GM21717 (cell line): ENCODE measurements at regions not wholly inside any gene's neighbourhood (a gene's known extent, or its start where the extent isn't known, plus 50 kb on each side); places are given as distances from the start of the nearest gene placed in this dataset.
"Not testable (repeated sequence)": the region's sequence is repeated elsewhere in the genome, so short reads cannot be mapped to it uniquely, and the experiment has no call there.

ENCODE experiments used
- ATAC-seq: cut with Tn5 transposase; IDR thresholded peaks from one replicate; pipeline ENCODE4 v1.9.1; 2021; ENCODE audit warnings: mild to moderate bottlenecking, moderate library complexity; ENCODE audit not compliant: unreplicated experiment

GRCh38 chr3:177687291-177687690, 490.0 kb upstream of the TBL1XR1 start:
- ATAC-seq: no peak

GRCh38 chr3:177688152-177688551, 490.9 kb upstream of the TBL1XR1 start:
- no peak for ATAC-seq

GRCh38 chr3:177689077-177689476, 491.8 kb upstream of the TBL1XR1 start:
- no peak for ATAC-seq

GRCh38 chr3:177689869-177690268, 492.6 kb upstream of the TBL1XR1 start:
- no peak for ATAC-seq

DNA sequence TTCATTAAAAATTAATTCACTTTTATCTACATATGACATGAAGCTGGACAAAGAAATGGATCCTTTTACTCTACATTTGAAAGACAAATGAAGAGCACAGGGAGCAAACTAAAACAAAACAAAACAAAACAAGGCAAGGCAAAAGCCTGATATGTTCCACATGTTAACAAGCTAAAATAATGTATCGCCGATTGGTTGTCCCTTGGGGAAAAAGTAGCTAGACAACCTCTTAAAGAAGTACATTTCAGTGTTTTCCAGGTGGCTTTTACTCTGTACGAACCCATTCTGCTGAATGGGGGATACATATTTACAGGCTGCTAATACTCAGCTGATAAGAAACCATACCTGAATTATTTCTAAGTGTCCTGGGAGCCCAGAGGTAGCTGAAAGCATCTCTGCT, 493.0 kb upstream of the TBL1XR1 start:
- no peak for ATAC-seq

- ATAC-seq: no peak
Observed at GRCh38 chr3:177692304-177692975, 495.2 kb upstream of the TBL1XR1 start.

DNA sequence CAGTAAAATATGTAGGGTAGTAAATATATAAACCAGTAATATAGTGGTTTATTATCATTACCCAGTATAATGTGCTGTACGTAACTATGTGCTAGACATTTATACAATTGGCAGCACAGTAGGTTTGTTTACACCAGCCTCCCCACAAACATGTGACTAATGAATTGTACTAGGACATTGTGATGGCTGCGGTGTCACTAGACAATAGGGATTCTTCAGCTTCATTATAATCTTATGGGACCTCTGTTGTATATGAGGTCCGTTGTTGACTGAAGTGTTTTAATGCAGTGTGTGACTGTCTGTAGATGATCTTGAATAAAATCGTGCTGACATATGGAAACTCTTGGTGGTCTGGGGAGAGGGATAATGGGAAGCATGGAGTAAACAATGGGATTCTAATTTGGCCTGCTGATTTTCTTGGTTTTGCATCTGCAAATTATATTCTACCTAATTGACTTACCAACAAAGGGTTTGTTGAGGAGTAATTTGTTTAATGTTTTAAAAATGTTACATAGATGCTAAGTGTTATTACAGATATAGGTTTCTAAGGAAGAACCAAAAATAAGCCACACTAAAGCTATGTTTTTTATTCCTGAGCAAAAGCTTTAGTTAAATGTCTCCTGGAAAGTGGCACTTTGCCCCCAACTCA, 496.5 kb upstream of the TBL1XR1 start:
- no peak for ATAC-seq

DNA sequence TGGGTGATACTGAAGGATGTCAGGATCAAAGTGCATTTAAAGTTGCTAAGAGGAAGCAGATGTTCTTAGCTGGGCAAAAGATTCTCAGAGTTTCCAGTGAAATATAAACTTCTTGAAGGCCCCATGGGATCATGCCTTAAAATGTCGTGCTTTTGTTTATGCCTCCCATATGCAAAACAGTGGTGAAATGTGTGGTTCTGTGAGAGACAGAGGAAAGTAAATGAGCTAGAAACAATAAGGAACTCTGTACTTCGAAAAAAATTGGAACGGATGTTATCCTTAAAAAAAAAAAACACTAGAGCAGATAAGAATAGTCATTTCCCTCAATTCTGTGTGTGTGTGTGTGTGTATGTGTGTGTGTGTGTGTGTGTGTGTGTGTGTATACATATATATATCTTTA, 497.0 kb upstream of the TBL1XR1 start:
- no peak for ATAC-seq

DNA sequence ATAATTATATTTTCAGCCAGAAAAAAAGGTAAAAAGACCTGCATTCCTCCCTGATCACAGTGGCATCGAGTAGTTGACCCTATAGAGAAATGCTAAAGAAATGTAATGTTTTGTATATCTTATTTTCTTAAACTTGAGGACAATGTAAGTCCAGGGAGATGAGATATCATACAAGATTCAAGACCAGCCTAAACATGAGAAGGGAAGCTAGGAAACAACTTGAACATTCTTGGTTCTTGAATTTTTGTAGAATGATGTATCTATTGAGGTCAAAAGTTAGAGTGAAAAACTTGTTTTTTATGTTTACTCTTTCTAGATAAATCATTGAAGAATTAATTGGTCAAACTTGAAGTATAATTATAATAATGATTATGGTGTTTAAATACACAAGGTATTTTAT, 497.7 kb upstream of the TBL1XR1 start:
- ATAC-seq: no peak

- ATAC-seq: no peak
Observed at GRCh38 chr3:177700117-177700516, 502.8 kb upstream of the TBL1XR1 start.

GRCh38 chr3:177703788-177704187, 506.5 kb upstream of the TBL1XR1 start:
- no peak for ATAC-seq

DNA sequence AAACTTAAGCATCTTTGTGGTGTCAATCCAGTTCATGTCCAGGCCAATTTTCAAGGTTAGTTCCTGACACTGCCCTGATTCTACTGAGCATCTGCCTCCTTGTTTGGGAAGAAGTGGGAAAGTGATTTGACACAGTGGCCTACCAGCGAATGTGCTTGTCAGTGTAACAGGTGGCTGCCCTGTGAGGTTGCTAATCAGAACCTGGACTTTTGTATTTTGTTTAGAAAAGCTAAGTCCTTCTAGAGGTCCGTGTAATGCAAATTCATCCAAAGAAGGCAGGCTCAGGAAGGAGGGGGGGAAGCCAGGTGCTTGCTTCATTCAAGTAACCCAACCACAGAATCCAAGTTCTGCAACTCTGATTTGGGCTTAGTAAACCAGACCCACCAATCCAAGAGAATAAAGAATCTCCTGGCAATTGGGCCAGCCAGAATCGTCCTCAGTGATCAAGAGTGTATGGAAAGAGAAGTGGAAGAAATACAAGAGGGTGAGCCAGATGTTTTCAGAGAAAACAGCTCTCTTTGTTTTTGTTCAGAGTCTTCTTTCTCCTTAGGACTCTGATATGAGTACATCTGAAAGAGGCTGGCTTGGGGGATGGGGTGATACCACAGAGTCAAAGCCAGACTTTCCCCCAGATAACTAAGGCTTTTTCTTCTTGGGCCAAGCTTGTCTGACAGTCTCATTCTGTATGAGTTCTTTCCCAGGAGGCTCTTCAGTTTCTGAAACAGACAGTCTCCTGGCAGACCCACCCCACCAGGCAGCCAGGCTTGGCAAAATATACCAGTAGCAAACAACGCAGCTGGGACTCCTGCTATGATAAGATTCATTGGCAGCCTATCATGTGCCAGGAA, 508.9 kb upstream of the TBL1XR1 start:
- ATAC-seq: no peak

GRCh38 chr3:177709470-177709869, 512.2 kb upstream of the TBL1XR1 start:
- not testable (repeated sequence) for ATAC-seq

DNA sequence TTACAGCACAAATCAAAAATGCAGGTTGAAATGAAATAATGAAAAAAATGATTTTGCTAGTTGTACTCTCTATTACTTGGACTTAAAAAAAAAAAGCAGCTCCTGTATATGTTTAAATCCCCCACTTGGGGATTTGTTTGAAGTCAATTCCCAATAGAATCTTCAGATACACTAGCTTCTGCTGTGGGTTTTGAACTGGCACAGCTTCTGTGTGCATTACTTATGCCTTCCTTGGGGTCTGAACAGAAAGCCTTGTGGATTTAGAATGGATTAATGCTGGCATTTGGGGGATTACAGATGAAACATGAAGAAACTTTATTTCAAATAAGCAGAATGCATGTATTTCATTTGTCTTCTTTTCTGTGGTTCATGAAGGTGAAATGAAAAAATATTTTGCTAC, 513.2 kb upstream of the TBL1XR1 start:
- no peak for ATAC-seq

DNA sequence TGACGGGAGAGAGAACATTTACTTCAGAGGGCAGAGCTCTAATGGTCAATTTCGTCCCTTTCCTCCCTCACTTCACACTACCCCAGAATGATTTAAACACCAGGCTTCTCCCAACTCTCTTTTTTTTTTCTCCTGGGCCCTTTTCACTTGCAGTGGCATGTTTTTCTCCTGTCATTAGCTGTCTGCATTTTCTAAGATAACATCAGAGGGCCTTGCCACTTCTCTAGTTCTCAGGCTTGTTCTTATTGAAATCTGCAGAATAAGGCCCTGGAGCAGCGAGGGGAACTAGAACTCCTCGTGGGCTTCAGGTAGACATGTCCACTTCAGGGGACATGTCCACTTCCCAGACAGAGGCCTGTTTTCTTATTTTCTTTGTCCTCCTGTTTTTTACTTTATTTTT, 514.4 kb upstream of the TBL1XR1 start:
- no peak for ATAC-seq

- no peak for ATAC-seq
Observed at GRCh38 chr3:177713928-177714900, 516.9 kb upstream of the TBL1XR1 start.

DNA sequence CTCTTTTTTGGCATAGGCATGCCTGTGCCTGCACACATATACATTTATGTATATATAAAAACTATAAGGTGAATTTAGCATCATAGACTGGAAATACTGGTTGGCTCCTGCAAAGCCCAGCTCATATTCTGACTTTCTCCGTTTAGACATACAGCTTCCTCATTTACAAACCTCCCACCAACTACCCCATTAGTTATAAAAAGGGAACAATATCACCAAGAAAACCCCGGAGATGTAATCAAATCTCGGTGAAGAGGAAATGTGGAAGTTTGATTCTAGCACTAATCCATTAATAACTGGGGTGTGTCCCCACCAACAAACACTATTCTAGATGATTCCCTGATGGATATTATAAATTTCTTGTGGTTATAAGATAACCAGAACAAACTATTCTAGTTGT, 517.7 kb upstream of the TBL1XR1 start:
- ATAC-seq: no peak

DNA sequence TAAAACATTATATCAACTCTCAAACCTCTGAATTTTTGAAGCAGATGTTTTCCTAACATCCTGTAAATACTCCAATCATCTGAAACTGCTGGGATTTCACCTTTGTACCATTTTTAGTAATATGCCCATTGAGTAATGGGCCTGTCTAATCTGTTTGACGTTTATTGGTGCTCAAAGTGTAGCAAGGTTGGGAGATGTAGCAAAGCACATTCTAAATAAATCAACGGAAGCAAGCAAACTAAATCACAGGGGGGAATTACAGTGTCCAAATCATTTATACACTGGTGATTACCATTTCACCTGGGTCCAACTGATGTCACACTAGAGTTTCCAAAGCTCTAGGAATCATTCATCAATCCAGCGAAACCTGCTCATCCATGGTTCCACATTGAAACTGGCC, 518.7 kb upstream of the TBL1XR1 start:
- ATAC-seq: no peak

GRCh38 chr3:177720927-177721326, 523.6 kb upstream of the TBL1XR1 start:
- ATAC-seq: not testable (repeated sequence)

GRCh38 chr3:177721864-177722785, 524.8 kb upstream of the TBL1XR1 start:
- ATAC-seq: no peak
